Liver (tissue), 8 donors: ENCODE measurements at regions not wholly inside any gene's neighbourhood (a gene's known extent, or its start where the extent isn't known, plus 50 kb on each side); places are given as distances from the start of the nearest gene placed in this dataset.

Experiments used
- DNase-seq: peaks from one replicate; pipeline ENCODE4 v3.0.0-alpha.2; 2017; ENCODE audit warnings: low spot score
- H3K27ac ChIP-seq, 2 donors: one replicate each; pipeline ENCODE4 v1.7.0; 2013; ENCODE audit warnings: inconsistent platforms in 2 of 2, low read length in 2 of 2, control low read depth in 1 of 2, low read depth in 1 of 2, mild to moderate bottlenecking in 1 of 2
- H3K27me3 ChIP-seq, 4 donors: one replicate each; pipeline versions ENCODE4 v1.6.1 to v1.7.0; 2013; ENCODE audit warnings: low read length in 3 of 4, inconsistent platforms in 1 of 4, mild to moderate bottlenecking in 1 of 4, moderate library complexity in 1 of 4; ENCODE audit not compliant: control insufficient read depth in 4 of 4, insufficient read depth in 4 of 4
- H3K36me3 ChIP-seq, 4 donors: one replicate each; pipeline versions ENCODE4 v1.6.1 to v1.7.0; 2013; ENCODE audit warnings: low read length in 3 of 4, mild to moderate bottlenecking in 3 of 4, low read depth in 1 of 4, moderate library complexity in 1 of 4; ENCODE audit not compliant: control insufficient read depth in 4 of 4, insufficient read depth in 3 of 4
- H3K4me1 ChIP-seq, 4 donors: one replicate each; pipeline versions ENCODE4 v1.6.1 to v1.7.0; 2013; ENCODE audit warnings: low read length in 3 of 4, mild to moderate bottlenecking in 3 of 4, moderate library complexity in 1 of 4; ENCODE audit not compliant: control insufficient read depth in 4 of 4, insufficient read depth in 4 of 4
- H3K4me3 ChIP-seq, 3 donors: one replicate each; pipeline versions ENCODE4 v1.6.1 to v1.7.0; 2013; ENCODE audit warnings: low read length in 3 of 3, control low read depth in 1 of 3, low read depth in 1 of 3, mild to moderate bottlenecking in 1 of 3
- H3K9ac ChIP-seq, 2 donors: one replicate each; pipeline ENCODE4 v1.7.0; 2013; ENCODE audit warnings: low read length in 2 of 2, mild to moderate bottlenecking in 2 of 2, moderate library complexity in 2 of 2, control low read depth in 1 of 2, low read depth in 1 of 2
- H3K9me3 ChIP-seq, 4 donors: one replicate each; pipeline versions ENCODE4 v1.6.1 to v1.7.0; 2013; ENCODE audit warnings: low read length in 3 of 4; ENCODE audit not compliant: control insufficient read depth in 4 of 4
- CTCF ChIP-seq: fragments of 150-350 bp; IDR thresholded peaks from 2 replicates; pipeline ENCODE4 v1.5.1; 2017; ENCODE audit warnings: improper control_type of control experiment, low read depth, low read length; ENCODE audit not compliant: missing input control
- EGR1 ChIP-seq, 2 donors: IDR thresholded peaks; 2 replicates each; pipeline ENCODE4 v1.6.1; 2016 to 2018; ENCODE audit warnings: antibody characterized with exemption in 2 of 2, low read depth in 2 of 2
- FOXA1 ChIP-seq: IDR thresholded peaks from 2 replicates; pipeline ENCODE4 v1.6.1; 2016; ENCODE audit warnings: antibody characterized with exemption
- FOXA2 ChIP-seq: IDR thresholded peaks from 2 replicates; pipeline ENCODE4 v1.6.1; 2016; ENCODE audit warnings: antibody characterized with exemption
- GABPA ChIP-seq, 2 donors: IDR thresholded peaks in 1 of 2; conservative IDR thresholded peaks in 1 of 2; 2 replicates each; pipeline ENCODE4 v1.6.1; 2016; ENCODE audit warnings: antibody characterized with exemption in 2 of 2, mild to moderate bottlenecking in 1 of 2, moderate library complexity in 1 of 2
- HNF4A ChIP-seq, 2 donors: conservative IDR thresholded peaks; 2 replicates each; pipeline ENCODE4 v1.6.1; 2016; ENCODE audit warnings: antibody characterized with exemption in 2 of 2, mild to moderate bottlenecking in 2 of 2
- HNF4G ChIP-seq: IDR thresholded peaks from 2 replicates; pipeline ENCODE4 v1.6.1; 2016; ENCODE audit warnings: antibody characterized with exemption
- JUND ChIP-seq, 2 donors: IDR thresholded peaks; 2 replicates each; pipeline ENCODE4 v1.6.1; 2016; ENCODE audit warnings: antibody characterized with exemption in 2 of 2
- NR2F2 ChIP-seq: IDR thresholded peaks from 2 replicates; pipeline ENCODE4 v1.6.1; 2016; ENCODE audit warnings: antibody characterized with exemption
- RAD21 ChIP-seq, 2 donors: IDR thresholded peaks; 2 replicates each; pipeline ENCODE4 v1.6.1; 2016; ENCODE audit warnings: antibody characterized with exemption in 2 of 2, mild to moderate bottlenecking in 2 of 2
- REST ChIP-seq: IDR thresholded peaks from 2 replicates; pipeline ENCODE4 v1.6.1; 2016; ENCODE audit warnings: antibody characterized with exemption, mild to moderate bottlenecking
- RXRA ChIP-seq, 2 donors: IDR thresholded peaks; 2 replicates each; pipeline ENCODE4 v1.6.1; 2017 to 2018; ENCODE audit warnings: antibody characterized with exemption in 2 of 2, mild to moderate bottlenecking in 1 of 2
- SP1 ChIP-seq: IDR thresholded peaks from 2 replicates; pipeline ENCODE4 v1.6.1; 2018; ENCODE audit warnings: antibody characterized with exemption, mild to moderate bottlenecking
- TAF1 ChIP-seq: conservative IDR thresholded peaks from 2 replicates; pipeline ENCODE4 v1.6.1; 2016; ENCODE audit warnings: antibody characterized with exemption, mild to moderate bottlenecking
- YY1 ChIP-seq: IDR thresholded peaks from 2 replicates; pipeline ENCODE4 v1.6.1; 2016; ENCODE audit warnings: antibody characterized with exemption, mild to moderate bottlenecking
- ZBTB33 ChIP-seq: IDR thresholded peaks from 2 replicates; pipeline ENCODE4 v1.6.1; 2016; ENCODE audit warnings: antibody characterized with exemption
- WGBS: extraction: QIAGEN DNeasy Blood & Tissue Kit; methylation state at CpG from one replicate; pipeline ENCODE4 v1.1.7; 2013; 5-methylcytosine and 5-hydroxymethylcytosine counted together
- TF ChIP-seq, protein P1 (sequence below): IDR thresholded peaks from 2 replicates; pipeline ENCODE4 v1.6.1; 2016; ENCODE audit warnings: antibody characterized with exemption
- TF ChIP-seq, protein P2 (sequence below): IDR thresholded peaks from 2 replicates; pipeline ENCODE4 v1.6.1; 2016; ENCODE audit warnings: antibody characterized with exemption
- donor health status: healthy.
- donor health status: healthy.
- donor health status: healthy.
- donor health status: healthy.
- donor health status: healthy.

DNA sequence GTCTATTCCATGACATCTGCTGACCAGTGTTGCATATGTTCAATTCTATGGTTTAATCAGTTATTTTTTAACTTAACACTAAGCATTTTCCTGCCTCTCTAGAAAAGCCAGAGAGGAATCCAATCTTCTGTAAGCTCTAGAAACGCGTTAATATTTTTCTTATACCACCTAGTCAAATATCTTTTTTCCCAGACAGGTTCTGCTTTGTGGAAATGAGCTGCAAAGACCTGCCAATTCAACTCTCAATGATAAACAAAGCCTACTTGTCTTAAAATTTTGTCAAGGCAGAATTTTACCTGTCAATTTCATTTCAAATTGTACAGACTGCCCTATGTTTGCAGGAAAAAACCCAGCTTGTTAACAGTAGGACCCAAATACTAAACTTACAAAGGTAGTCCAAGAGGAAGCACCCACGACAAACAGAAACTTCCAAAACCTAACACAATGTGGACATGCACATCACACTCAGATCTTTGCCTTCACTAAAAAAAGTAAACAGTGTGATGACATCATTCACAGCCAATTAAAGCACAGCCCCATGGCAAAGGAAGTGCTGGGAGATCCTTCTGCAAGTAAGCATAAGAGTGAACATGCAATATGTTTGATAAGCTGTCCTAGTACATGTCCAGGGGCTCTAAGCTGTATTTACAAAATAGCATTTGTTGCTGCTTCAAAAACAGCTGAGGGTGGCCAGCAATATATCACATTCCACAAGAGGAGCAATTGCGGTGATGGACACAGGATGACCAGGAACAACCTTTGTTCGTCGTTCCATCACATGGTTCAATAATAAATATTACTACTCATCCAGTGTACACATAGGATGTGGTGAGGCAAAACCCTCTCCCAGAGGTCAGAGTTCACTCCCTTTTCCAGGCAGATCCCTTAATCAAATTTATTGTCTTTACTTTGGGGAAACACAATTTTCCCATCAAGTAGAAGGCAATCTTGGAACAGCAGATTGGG, 139.4 kb upstream of the TSC22D2 start:
- TF ChIP-seq, protein P1, sequence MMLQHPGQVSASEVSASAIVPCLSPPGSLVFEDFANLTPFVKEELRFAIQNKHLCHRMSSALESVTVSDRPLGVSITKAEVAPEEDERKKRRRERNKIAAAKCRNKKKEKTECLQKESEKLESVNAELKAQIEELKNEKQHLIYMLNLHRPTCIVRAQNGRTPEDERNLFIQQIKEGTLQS: peak; percentile 83
- peak; percentile 45 for TF ChIP-seq HNF4G
- peak; percentile 83 for TF ChIP-seq NR2F2
- peak; percentile 90 to 96 for TF ChIP-seq JUND (IDR thresholded peaks at IDR 0.05)
- TF ChIP-seq TAF1: peak; percentile 46
- peak; percentile 76 for TF ChIP-seq REST
- peak; percentile 9 to 58 for TF ChIP-seq GABPA (IDR thresholded peaks at IDR 0.05 in 1 of 2, conservative IDR thresholded peaks at IDR 0.05 in 1 of 2)
- peak; percentile 93 for TF ChIP-seq FOXA2
- TF ChIP-seq EGR1 (IDR thresholded peaks at IDR 0.05; ENCODE audit: low read depth in 2 of 2): no peak
- no peak for TF ChIP-seq CTCF
- peak; percentile 76 to 89 for TF ChIP-seq HNF4A (conservative IDR thresholded peaks at IDR 0.05)
- TF ChIP-seq, protein P2, sequence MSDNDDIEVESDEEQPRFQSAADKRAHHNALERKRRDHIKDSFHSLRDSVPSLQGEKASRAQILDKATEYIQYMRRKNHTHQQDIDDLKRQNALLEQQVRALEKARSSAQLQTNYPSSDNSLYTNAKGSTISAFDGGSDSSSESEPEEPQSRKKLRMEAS: peak; percentile 83
- peak; percentile 72 for TF ChIP-seq YY1
- TF ChIP-seq RXRA (IDR thresholded peaks at IDR 0.05): peak; percentile 91 to 94
- peak; percentile 41 to 43 for TF ChIP-seq RAD21 (IDR thresholded peaks at IDR 0.05)
- peak; percentile 81 for TF ChIP-seq ZBTB33
- TF ChIP-seq FOXA1: peak; percentile 86
- peak; percentile 94 for TF ChIP-seq SP1
- Histone ChIP-seq H3K9ac (peak overlapping the region; percentile 33 to 84), H3K27ac (peak overlapping the region; percentile 89 to 95), H3K4me1 (peaks cover 2 to 21% (median 5%) of the 10 kb centered on the region in 4 donors), H3K36me3 (no peaks in the 10 kb centered on the region), H3K4me3 (no peak overlapping the region), H3K27me3 (no peaks in the 10 kb centered on the region), H3K9me3 (no peaks in the 10 kb centered on the region)
- WGBS: 32% methylated on average over 6 of the region's 6 CpGs
- DNase-seq: no peak
